ENCODE measurements at regions not wholly inside any gene's neighbourhood (a gene's known extent, or its start where the extent isn't known, plus 50 kb on each side); places are given as distances from the start of the nearest gene placed in this dataset.

GRCh38 chr18:26714739-26715138, 150.8 kb downstream of the AQP4 start:
- no peaks in the 10 kb centered on the region for H3K4me1 ChIP-seq
- WGBS, 2 donors: 43 to 44% methylated on average over 6 of the region's 6 CpGs
- no peak for ATAC-seq (ENCODE audit: low FRiP score in 2 of 2)

DNA sequence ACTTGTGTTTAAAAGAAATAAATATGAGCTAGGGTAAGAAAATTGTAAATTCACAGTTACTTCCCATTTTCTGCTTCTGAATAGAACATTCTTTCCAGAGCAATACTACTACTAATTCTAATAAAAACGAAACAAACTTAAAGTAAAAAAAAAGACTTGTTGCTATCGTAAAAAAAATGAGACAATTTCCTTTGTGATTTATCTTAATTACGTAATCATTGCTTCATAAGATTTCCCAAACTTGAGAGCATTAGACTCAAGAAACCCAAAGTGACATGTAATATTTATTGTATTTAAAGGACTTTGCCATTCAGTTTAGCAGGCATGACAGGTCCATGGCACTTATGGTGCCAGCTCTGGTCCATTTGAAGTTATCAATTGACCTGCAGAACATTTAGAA, 153.8 kb downstream of the AQP4 start:
- Histone ChIP-seq H3K4me1 (peaks cover 0 to 7% (median 0%) of the 10 kb centered on the region in 4 donors), H3K27ac (no peak overlapping the region), H3K4me3 (no peak overlapping the region), H3K36me3 (no peaks in the 10 kb centered on the region), H3K9me3 (no peaks in the 10 kb centered on the region), H3K27me3 (no peaks in the 10 kb centered on the region)
- TF ChIP-seq CTCF (IDR thresholded peaks at IDR 0.05): no peak
- no peak for TF ChIP-seq POLR2AphosphoS5 (IDR thresholded peaks at IDR 0.05)
- TF ChIP-seq EP300 (IDR thresholded peaks at IDR 0.05): no peak
- no peak for TF ChIP-seq POLR2A (IDR thresholded peaks at IDR 0.05)
- WGBS, 2 donors: 47 to 60% methylated on average over 3 of the region's 3 CpGs
- ATAC-seq (ENCODE audit: low FRiP score in 2 of 2) (no peak), DNase-seq (no peak)

More at GRCh38 chr18:26714739-26715138, 150.8 kb downstream of the AQP4 start:
- no peak overlapping the region for H3K27ac ChIP-seq
- TF ChIP-seq EP300 (IDR thresholded peaks at IDR 0.05) (no peak), CTCF (IDR thresholded peaks at IDR 0.05) (no peak), POLR2A (IDR thresholded peaks at IDR 0.05) (no peak), POLR2AphosphoS5 (IDR thresholded peaks at IDR 0.05) (no peak)
- no peaks in the 10 kb centered on the region for H3K36me3 ChIP-seq
- no peak for DNase-seq
- H3K9me3 ChIP-seq: no peaks in the 10 kb centered on the region
- H3K27me3 ChIP-seq: no peaks in the 10 kb centered on the region
- no peak overlapping the region for H3K4me3 ChIP-seq

- Histone ChIP-seq H3K27ac (no peak overlapping the region), H3K4me1 (peaks cover 0 to 7% (median 0%) of the 10 kb centered on the region in 4 donors), H3K4me3 (no peak overlapping the region), H3K36me3 (no peaks in the 10 kb centered on the region), H3K27me3 (no peaks in the 10 kb centered on the region), H3K9me3 (no peaks in the 10 kb centered on the region)
- DNase-seq (no peak), ATAC-seq (ENCODE audit: low FRiP score in 2 of 2) (no peak)
- no peak for TF ChIP-seq CTCF (IDR thresholded peaks at IDR 0.05)
- TF ChIP-seq POLR2A (IDR thresholded peaks at IDR 0.05): no peak
- no peak for TF ChIP-seq POLR2AphosphoS5 (IDR thresholded peaks at IDR 0.05)
- 33 to 54% methylated on average over 4 of the region's 4 CpGs for WGBS, 2 donors
Observed at GRCh38 chr18:26710470-26711096, 154.9 kb downstream of the AQP4 start.

GRCh38 chr18:26709897-26710296, 155.6 kb downstream of the AQP4 start:
- no peak overlapping the region for H3K27ac ChIP-seq
- 80 to 88% methylated on average over 1 of the region's 1 CpG for WGBS, 2 donors
- H3K4me1 ChIP-seq: peaks cover 0 to 7% (median 0%) of the 10 kb centered on the region in 4 donors
- no peak for TF ChIP-seq CTCF (IDR thresholded peaks at IDR 0.05)
- TF ChIP-seq POLR2AphosphoS5 (IDR thresholded peaks at IDR 0.05): no peak
- TF ChIP-seq POLR2A (IDR thresholded peaks at IDR 0.05): no peak
- no peak for TF ChIP-seq EP300 (IDR thresholded peaks at IDR 0.05)
- ATAC-seq (ENCODE audit: low FRiP score in 2 of 2) (no peak), DNase-seq (no peak)
- no peaks in the 10 kb centered on the region for H3K9me3 ChIP-seq
- H3K36me3 ChIP-seq: no peaks in the 10 kb centered on the region
- H3K27me3 ChIP-seq: no peaks in the 10 kb centered on the region
- H3K4me3 ChIP-seq: no peak overlapping the region
